Neural progenitor cell (in vitro differentiated cells): ENCODE measurements at regions not wholly inside any gene's neighbourhood (a gene's known extent, or its start where the extent isn't known, plus 50 kb on each side); places are given as distances from the start of the nearest gene placed in this dataset.
"Not testable (repeated sequence)": the region's sequence is repeated elsewhere in the genome, so short reads cannot be mapped to it uniquely, and the experiment has no call there.

ENCODE experiments used
- CTCF ChIP-seq: fragments of 200-600 bp; sonication (generic); IDR thresholded peaks from 2 replicates; pipeline ENCODE4 v1.5.1; 2017; ENCODE audit warnings: antibody characterized with exemption, mild to moderate bottlenecking
- EZH2 ChIP-seq: fragments of 200-600 bp; sonication (generic); IDR thresholded peaks from 2 replicates; pipeline ENCODE4 v1.6.1; 2017; ENCODE audit warnings: antibody characterized with exemption, mild to moderate bottlenecking, moderate library complexity
- EZH2phosphoT487 ChIP-seq: fragments of 200-600 bp; sonication (generic); IDR thresholded peaks from 2 replicates; pipeline ENCODE4 v1.6.1; 2017; ENCODE audit warnings: antibody characterized with exemption

GRCh38 chr2:87324335-87325041, 302.8 kb upstream of the PLGLB1 start:
- not testable (repeated sequence) for TF ChIP-seq EZH2, CTCF, EZH2phosphoT487
